NCI-H1105 (cell line): ENCODE measurements at regions not wholly inside any gene's neighbourhood (a gene's known extent, or its start where the extent isn't known, plus 50 kb on each side); places are given as distances from the start of the nearest gene placed in this dataset.

ENCODE experiments used
- DNase-seq: peaks from one replicate; lab custom pipeline; 2025; lab: John Stamatoyannopoulos, UW

DNA sequence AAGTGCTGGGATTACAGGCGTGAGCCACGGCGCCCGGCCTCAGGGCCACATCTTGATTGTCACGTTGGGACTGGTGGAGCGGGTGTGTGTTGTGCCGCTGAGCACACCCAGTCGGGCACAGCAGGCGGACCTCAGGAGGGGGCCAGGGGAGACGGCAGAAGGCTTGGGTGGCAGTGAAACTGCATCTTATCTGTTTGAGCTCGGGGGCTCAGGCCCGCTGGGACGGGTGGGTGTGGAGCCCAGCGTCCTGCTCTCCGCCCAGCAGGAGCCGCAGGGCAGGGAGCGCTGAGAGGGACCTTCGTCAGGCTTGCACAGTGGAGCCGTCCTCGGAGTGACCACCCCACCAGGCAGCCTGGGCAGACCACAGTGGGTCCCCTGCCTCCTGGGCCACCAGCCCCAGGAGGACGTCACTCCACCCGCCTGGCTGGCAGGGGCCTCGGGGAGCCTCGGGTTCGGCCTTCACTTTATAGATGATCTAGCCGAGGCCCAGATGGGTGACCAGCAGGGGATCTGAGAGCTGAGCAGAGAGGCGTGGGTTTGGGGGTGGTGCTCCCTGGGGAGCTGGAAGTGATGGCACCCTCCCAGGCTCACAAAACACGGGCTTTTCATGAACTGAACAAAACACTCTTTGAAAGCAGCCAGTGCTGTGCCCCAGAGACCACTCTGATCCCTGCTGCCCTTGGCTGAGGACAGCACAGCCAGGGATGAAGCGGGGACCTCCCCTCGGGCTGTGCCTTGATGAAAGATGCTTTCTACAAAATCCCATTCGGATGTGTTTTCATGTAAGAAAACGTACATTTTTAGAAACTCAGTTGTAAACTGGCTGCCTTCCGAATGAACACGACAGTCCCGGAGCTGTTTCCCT lies 181.1 kb downstream of the SEC14L1 start:
- DNase-seq = no peak

DNA sequence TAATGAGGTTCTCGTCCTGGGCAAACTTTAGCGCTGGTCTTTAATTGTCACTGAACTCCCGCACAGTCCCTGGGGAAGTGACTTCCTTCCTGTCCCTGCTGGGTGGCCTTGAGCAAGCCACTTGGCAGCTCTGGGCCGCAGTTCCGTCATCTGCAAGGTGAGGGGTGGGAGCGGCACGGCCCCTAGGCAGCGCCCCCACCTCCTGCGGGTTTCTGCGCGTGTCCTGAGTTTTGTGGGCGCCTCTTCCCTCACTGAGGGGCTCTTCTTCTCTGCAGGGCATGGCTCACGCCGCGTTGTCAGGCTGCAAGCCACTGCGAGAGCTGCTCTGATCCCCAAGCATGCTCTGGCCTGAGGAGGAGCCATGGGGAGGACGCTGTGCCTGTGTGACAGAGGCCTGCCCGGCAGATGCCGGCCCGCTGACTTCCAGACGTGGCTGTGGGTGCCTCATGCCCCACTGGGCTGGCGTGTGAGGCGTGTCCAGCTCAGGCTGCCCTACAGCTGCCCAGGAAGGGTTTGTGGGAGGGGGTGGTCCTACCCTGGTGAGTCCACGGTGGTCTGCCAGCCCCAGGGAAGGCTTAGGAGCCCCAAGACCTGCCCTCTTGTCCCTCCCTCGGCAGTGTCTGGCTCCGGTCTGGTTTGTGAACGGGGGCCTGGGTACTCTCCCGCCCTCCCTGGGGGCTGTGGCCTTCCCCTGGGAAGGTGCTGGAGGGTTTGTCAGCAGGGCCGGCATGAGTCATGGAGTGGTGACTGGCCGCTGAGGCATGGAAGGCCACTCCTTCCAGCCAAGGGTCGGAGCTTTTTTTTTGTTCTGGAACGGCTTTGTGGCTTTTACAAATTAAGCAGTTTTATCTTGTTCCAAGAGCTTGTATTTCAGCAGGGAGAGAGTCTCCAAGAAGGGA lies 182.0 kb downstream of the SEC14L1 start:
- no peak for DNase-seq

DNA sequence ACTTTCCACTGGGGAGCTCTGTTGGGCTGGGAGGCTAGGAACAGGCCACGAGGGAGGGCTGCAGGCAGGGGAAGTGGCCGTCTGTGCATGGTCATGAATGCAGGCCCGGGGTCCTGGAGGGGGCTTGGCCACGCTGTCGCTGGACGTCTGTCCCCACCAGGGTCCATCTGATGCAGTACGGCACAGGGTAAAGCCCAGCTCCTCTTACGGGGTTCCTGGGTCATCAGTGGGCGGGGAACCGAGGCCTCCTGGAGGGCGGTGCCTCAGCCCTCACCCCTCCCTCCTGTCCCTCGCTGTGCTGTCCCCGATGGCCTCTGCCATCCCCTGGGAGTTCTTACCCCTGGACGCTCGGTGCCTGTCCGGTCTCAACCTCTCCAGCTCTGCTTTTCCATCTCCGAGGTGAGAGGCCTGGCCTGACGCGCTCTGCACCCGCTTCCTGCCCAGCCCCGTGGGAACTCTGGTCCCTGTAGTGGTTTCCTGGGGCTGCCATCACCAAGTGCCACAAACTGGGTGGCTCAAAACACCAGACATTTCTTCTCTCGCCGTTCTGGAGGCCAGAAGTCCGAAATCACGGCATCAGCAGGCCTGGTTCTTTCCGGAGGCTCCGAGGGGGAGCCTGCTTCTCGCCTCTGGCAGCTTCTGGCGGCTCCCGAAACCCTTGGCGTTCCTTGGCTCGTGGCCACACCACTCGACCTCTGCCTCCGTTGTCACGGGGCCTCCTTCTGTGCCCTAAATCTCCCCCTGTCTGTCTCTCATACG lies 182.8 kb downstream of the SEC14L1 start:
- no peak for DNase-seq

DNA sequence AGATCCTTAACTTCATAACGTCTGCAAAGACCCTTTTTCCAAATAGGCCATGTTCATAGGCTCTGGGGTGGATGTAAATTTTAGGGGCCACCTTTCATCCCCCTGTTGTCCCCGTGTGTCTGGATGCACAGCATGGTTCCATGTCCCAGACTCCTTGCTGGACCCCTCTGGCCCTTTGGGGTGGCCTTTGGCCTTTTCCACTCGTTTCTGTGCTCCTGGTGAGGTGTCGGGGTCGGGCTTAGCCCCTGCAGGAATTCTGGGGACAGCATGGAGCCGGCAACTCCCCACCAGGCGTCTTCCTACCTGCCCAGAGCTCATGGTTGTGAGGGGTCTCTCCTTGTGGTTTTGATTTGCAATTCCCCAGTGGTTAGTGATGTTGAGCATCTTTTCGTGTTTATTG lies 183.5 kb downstream of the SEC14L1 start:
- no peak for DNase-seq

DNA sequence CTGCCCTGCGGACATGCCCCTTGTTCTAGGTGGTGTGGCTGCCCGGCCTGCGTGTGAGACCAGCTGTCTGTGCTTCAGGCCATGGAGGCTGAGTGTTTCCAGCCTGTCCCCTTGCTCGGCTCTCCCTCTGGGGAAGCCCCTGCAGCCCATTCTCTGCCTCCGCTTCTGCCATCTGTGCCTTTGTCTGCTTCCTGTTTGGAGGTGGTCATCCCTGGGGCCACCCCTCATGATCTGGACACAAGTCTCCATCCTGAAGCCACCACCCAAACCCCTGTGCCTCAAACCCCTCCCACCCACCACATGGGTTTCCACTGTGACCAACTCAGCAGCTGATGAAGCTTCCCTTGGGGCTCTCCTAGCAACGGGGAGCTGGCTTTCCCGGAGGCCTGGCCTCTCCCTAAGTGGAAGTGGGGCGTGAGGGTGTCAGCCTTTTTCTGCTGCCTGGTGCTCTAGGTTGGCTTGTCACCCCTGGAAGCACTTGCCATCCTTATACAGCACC lies 184.9 kb downstream of the SEC14L1 start:
- no peak for DNase-seq

DNA sequence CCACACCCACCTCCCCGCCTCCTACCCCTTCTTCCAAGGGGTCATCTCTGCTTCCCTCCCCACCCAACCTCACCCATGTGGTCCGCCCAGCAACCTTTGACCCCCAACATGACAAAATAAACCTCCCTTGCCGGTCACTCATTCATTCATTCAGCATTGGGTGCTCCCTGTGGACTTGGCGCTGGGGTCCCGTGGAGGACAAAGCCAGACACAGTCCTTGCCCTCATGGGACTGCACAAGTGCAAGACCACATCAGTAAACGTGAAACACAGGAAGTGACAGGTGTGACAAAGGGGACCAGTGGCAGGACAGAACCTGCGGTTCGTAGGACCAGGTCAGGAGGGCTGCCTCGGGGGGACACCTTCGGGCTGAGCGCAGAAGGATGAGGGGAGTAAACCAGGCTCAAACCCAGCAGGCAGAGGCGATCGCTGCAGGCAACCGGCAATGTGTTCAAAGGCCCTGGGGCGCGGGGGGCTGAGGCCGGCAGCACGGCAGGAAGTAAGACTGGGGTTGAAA lies 185.4 kb downstream of the SEC14L1 start:
- DNase-seq = no peak

DNA sequence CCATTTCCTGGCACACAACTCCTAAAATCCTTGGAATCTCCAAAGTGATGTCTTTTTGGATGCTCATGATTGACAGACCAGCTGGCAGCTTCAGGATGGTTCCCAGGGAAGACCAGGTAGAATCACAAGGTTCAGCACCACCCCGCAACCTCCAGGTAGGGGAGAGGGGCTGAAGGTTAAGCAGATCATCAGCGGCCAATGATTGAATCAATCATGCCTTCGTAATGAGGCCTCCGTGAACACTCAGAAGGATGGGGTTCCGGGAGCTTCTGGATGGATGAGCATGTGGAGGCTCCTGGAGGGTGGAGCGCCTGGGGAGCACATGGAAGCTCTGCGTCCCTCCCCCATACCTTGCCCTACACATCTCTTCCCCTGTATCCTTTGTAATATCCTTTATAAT lies 185.9 kb downstream of the SEC14L1 start:
- no peak for DNase-seq

DNA sequence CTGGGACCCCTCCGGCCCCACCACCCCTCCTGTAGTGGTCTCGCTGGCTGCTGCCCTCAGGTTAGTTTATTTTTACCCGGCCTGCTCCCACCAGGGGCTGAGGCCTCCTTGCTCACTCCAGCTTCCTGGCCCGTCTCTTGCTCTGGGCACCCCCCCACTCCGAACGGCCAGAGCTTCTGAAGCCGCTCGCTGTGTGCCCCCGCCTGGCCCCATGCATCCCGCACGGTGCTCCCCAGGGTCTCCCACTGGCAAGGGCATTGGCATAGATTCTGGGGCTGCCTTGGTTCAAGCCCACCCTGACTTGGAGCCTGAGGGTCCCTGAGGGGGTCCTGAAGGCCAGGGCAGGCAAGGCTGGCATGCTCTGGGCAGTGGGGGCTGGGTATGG lies 186.4 kb downstream of the SEC14L1 start:
- no peak for DNase-seq

DNA sequence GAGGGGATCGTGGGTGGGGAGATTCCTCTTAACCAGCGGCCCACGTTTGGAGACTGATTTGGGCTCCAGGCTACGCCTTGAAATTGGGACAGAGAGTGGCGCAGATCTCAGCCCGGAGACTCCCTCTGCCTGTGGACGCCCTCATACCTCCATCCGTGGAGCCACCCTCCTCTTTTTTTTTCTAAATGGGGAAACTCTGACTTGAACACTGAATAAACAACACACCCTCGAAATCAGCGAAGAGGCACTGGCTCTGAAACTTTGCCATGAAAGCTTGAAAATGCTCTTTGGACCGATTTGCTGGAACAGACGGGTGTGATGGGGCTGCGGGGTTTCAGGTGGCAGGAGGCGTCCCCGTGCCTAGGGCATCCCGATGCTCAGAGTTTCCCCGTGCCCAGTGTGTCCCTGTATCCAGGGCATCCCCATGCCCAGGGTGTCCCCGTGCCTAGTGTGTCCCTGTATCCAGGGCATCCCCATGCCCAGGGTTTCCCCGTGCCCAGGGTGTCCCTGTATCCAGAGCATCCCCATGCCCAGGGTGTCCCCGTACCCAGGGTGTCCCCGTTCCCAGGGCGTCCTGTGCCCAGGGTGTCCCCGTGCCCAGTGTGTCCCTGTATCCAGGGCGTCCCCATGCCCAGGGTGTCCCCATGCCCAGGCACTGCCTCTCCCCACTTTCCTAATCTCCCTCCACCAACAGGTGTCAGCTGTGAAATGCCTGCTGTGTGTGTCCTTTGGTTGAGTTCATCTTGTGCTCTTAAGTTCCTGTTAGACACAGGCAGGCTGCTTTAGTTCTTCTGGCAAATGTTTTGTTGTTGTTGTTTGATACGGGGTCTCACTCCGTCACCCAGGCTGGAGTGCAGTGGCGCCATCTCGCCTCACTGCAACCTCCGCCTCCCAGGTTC lies 187.0 kb downstream of the SEC14L1 start:
- DNase-seq = no peak

DNA sequence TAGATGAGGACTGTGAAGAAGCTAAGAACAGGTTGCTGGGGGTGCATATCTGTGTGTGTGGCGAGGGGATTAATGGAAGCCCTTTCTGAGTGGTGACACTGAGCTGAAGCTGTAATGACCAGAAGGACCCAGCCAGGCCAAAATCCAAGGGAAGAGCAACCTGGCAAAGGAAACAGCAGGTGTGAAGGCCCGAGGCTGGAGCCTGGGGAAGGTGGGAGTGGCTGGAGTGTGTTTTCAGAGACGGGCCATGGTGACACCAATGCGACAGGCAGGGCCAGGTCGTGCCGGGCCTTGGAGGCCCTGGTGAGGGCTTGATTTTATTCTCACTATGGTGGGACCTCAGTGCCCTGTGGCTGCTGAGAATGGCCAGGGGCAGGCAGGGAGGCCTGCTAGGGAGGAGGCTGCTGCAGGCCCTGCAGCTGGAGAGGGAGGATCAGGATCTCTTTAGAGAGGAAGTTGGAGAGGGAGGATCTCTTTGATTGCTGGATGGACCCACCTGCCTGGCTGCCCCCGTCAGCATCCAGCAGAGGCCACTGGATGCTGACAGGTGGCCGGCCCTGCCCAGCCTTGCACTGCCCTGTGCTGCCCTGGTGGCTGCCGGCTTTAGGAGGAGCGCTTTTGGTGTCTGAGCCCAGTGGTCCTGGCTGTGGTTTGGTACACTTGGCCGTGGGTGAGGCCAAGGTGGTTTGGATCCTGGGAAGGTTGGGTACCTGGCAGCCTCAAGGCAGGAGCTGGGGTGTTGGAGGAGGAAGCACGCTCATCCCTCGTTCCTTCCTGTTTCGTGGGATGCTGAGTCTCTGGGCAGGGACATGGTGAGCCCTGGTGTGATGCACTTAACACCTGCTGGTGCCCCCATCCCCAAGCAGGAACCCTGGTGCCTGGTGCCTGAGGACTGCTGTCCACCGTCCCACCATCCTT lies 188.3 kb downstream of the SEC14L1 start:
- DNase-seq = no peak

DNA sequence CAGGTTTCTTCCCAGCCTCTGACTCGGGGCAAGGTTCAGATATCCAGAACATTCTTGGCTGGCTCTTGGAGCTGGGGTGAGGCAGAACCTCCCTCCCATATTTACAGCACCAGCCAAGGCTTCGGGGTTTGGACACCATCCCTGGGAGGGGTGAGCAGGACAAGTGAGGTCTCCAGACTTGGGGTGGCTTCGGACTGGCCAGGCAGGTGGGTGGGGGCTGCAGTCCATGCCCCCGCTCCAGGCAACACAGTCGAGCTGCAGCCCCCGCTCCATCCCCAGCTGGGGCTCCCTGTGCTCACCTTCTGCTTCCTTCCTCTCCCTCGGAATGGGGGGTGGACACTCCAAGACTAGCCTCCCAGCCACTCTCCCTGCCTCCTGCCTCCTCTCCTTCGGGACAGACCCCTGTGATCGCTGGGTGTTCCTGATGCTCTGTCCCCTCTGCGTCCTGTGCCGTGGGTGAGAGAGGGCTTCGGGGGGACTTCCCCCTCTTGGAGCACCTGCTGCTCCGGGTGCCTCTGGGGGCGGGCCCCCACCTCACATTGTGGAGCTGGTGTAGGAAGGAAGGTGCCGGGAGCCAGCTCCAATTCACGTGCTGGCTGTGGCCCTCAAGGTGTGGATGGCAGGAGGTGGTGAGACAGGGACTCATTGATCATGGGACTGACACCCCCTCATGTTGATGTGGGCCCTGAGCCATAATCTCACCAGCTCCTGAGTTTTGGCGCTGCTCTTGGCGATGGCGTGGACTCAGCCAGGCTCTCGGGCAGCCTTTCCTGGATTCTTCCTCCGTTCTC lies 189.2 kb downstream of the SEC14L1 start:
- DNase-seq = no peak

DNA sequence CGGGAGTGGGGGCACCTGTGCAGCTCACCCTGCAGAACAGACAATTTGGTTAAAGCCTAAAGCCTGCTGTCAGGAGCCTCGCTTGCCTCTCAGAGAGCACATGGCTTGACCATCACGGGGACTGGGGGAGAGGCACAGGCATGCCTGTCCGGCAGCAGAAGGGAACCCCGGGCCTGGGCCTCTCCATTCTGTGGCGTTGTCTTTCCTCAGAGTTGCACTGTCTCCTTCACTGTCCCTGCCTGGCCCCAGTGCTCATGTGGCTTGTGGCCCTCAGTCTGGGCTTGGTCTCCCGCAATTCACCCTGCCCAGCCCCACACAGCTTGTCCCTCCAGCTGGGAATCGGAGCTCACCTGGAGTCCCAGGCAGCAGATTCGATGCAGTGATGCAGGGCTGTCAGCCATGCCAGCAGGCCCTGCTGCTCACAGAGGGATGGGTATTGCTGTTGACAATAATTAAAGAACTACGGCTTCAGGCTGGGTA lies 189.9 kb downstream of the SEC14L1 start:
- DNase-seq = no peak

DNA sequence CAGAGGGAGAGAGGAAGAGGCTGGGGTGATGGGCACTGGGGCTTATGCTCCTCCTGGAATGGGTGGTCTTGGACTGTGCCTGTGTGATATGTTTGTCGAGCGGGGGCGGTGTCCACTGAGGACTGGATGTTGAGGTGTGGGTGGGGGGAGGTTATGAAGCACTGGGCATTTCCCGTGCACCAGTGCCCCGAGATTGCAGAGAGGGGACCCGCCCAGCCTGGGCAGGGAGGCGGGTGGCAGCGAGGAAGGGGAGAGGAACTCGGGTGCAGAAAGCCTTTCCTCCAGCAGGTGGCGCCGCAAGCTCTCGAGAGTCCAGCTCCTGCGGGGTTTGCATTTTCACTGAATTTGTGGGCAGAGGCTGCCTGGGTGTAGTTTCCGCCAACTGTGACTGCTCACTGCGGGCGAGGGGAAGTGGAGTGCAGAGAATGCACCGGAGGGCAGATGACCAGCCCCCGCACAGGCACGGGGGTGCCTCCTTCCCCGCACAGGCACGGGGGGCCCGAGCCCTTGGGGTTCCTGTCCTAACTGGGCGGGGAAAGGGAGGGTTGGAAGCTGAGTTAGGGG lies 190.6 kb downstream of the SEC14L1 start:
- DNase-seq = peak; percentile 72

DNA sequence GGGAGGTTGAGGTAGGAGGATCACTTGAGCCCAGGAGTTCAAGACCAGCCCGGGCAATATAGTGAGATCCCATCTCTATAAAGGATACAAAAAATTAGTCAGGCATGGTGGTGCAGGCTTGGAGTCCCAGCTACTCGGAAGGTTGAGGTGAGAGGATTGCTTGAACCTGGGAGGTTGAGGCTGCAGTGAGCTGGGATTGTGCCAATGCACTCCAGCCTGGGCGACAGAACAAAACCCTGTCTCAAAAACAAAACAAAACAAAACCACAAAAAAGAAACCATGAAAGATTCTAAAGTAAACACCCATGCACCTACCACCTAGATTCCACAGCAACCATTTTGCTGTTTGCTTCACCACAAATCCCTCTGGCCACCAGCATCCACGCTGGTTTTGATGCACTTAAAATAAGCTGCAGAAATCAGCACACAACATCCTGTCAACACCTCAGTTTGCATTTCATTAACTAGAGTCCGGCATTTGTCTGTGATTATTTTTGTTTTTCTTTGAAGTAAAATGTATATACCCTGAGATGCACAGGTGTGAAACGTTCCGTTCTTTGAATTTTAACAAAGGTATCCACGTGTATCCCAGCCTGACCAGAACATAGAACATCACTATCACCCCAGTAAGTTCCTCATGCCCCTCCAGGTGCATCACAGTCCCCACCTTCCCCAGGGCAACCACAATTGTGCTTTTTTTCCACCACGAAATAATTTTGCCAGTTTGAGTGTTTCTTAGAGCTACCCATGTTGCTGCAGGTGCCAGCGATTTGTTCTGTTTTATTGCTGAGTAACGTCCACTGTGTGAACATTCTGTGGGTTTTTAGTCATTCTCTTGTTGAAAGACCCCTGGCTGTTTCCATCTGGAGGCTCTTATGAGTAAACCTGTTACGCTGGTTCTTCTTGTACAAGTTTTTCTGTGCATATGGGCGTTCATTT lies 191.5 kb downstream of the SEC14L1 start:
- no peak for DNase-seq

DNA sequence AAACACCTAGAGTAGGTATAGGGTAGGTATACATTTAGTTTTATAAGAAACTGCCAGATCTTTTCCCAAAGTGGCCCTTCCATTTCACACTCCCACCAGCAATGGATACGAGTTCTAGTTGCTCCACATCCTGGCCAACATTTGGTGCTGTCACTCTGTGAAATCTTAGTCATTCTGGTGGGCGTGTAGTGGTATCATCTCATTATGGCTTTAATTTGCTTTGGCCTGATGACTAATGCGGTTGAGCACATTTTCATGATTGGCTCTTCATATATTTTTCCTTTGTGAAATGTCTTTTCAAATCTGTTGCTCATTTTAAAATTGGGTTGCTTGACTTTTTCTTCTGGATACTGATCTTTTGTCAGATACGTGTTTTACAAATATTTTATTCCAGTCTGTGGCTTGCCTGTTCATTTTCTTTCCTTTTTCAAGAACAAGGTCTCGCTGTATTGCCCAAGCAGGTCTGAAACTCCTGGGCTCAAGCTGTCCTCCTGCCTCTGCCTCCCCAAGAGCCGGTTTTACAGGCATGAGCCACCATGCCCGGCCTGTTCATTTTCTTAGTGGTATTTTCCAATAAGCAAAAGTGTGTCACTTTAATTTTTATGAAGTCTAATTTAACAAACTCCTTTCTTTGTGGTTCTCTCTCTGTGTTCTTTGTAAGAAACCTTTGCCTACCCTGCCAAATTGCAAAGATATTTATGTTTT lies 192.4 kb downstream of the SEC14L1 start:
- DNase-seq = no peak

DNA sequence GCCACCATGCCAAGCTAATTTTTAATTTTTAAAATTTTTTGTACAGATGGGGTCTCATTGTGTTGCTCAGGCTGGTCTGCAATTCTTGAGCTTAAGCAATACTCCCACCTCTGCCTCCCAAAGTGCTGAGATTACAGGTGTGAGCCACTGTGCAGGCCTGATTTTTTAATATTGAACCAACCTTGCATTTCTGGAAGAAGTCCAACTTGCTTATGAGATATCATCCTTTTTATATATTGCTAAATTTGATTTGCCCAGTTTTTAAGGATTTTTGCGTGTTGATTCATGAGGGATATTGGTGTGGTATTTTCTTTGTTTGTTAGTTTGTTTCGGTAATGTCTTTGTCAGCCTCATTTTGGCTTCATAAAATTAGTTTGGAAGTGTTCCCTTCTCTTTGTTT lies 196.4 kb downstream of the SEC14L1 start:
- no peak for DNase-seq

DNA sequence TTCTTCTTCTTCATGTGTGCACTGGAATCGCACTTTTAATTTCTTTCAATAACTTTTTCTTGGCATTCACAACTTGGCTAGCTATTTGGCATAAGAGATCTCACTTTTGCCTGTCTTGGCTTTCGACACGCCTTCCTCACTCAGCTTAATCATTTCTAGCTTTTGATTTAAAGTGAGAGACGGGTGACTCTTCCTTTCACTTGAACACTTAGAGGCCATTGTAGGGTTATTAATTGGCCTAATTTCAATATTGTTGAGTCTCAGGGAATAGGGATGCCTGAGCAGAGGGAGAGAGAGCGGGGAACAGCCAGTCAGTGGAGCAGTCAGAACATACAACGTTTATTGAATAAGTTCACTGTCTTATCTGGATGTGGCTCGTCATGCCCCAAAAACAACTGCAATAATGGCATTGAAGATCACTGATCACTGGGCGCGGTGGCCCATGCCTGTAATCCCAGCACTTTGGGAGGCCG lies 200.3 kb downstream of the SEC14L1 start:
- no peak for DNase-seq
